GM21515 (cell line): ENCODE measurements at regions not wholly inside any gene's neighbourhood (a gene's known extent, or its start where the extent isn't known, plus 50 kb on each side); places are given as distances from the start of the nearest gene placed in this dataset.

Source experiments
- ATAC-seq: cut with Tn5 transposase; IDR thresholded peaks from one replicate; pipeline ENCODE4 v1.9.1; 2021; ENCODE audit not compliant: unreplicated experiment

DNA sequence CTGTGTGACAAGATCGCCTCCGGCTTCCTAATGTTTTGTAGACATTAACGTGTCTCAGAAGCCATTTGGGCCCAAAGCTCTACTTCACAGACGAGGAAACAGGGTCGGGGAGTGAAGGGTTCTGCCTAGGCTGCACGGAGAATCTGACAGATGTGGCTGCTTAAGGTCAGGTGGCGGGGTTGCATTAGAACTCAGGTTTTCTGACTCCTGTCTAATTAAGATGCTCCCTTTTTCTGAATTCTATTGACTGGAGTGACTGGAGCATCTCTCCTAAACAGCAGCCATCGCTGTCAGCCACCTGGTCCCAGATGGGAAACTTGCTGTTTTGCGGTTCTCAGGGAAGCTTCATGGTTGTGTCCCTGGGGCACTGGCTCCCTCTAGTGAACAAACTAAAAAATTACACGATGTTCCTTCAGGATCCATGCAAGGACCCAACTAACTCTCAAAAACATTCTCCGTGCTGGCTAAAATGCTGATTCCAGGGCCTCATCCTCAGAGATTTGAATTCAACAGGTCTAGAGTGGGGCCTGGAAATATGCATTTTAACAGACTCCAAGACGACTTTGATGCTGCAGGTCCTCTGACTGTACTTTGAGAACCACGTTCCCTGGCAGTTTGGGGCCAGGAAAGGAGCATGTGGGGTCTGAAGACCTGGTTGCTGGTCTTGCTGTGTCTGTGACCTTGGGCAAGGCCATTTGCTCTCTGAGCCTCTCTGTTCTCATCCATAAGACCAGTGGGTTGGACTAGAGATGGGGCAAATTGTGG lies 117.4 kb downstream of the IRF8 start:
- no peak for ATAC-seq

DNA sequence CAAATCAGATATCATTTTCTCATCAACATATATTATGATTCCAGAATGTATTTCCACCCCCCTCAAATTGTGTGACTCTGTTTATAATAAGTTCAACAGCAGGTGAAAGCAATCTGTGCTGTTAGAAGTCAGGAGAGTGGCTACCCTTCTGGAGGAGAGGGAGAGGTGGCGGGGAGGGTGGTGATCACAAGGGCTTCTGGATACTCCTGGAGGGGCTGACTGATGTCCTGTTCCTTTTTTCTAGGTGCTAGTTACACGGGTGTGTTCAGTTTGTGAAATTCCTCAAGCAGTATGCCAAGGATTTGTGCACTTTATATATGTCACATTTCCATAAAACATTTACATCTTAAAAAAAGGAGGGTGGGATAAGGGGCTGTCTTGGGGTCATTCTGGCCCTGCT lies 119.1 kb downstream of the IRF8 start:
- ATAC-seq = no peak

DNA sequence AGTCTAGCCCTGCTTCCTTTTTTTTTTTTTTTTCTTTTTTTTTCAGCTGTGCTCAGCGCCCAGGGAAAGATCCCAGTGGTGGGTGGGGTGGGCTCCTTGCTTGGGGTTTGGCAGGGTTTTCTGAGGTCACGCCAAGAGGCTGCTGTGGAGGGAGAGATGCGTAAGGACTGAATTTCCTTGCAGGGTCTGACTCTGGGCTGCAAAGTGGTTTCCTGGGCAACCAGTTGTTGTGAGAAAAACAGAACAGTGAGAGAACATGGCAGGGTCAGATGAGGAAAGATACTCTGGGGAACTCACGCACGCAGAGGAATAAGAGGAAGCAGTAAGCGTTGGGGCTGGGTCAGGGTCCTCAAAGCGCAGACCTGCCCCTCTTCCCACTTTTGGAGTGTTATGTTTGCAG lies 119.5 kb downstream of the IRF8 start:
- no peak for ATAC-seq

DNA sequence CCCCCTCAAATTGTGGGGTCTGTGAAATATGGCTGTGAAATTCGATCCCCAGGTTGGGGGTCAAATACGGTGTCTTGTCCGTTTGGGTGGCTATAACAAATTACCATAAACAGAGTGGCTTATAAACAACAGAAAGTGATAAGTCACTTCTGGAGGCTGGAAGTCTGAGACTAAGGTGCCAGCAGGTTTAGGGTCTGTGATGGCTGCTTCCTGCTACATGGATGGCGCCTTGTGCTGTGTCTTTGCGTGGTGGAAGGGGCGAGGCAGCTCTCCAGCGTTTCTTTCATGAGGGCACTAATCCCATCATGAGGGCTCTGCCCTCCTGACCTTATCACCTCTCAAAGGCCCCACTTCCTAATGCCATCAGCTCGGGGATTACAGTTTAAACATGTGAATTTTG lies 120.0 kb downstream of the IRF8 start:
- no peak for ATAC-seq

DNA sequence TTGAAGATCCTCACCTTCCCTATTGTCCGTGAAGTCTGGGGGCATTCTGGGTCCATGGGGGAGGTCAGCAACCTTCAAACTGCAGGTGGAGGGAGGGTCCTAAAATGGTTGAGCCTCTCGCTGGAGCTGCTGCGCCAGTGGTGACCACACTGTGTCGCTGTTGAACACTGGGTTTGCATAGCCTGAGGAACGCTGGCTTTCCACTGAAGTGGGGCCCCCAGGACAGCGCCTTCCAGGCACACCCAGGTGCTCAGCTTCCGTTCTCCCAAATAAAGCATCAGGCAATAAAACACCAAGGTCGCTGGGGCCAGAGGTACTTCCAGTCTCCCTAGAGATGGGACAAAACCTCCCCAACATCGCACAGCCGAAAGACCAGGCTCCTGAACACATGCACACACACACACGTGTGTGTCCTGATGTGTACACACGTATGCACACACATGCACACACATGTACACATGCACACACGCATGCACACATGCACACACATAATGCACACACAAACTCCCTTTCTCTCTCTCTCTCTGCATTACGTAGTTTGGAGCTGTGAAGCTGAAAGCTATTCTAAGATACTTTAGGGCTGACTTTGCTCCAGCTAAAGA lies 120.6 kb downstream of the IRF8 start:
- no peak for ATAC-seq

DNA sequence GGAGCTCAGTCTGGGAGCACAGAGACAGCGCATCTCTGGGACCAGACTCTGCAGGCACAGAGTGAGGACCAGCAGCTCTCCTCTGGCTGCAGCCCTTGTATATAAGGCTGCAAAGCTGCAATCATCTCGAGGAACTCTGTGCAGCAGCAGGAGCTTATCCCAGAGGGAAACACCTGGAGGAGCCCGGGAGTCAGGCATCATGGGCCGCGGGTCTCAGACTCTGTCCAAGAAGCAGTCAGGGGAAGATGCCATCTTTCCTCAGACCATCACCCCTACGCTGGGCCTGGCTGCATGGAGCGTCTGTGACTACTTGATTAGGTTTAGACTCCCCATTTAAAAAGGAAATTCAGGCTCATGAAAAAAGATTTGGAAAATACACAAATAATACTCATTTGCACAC lies 122.0 kb downstream of the IRF8 start:
- ATAC-seq = no peak

DNA sequence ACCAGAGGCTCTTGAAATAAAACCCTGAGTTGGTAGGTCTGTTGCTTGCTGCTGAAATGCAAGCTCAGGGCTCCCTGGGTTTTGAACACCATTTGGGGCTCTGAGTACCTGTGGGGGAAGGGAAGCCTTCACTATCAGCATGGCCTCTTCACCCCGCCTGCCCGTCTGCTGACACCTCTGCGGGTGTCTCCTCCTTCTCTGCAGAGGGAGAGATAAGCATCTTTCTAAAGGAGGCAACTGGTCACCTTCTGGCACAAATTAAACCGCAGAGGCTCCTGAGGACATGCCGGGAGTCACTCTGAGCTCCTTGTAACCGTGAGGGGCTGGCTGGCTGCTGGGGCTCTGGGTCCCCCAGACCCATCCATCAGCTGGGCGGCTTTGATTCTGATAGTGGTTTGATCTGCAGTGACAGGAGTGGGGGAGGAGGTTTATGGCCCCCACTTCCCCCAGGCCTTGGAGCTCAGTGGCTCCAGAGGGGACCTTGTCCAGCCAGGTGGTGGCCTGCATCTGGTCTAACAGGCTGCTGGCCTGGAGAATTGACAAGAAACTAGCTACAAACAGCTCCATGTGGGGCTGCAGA lies 123.5 kb downstream of the IRF8 start:
- ATAC-seq = no peak

DNA sequence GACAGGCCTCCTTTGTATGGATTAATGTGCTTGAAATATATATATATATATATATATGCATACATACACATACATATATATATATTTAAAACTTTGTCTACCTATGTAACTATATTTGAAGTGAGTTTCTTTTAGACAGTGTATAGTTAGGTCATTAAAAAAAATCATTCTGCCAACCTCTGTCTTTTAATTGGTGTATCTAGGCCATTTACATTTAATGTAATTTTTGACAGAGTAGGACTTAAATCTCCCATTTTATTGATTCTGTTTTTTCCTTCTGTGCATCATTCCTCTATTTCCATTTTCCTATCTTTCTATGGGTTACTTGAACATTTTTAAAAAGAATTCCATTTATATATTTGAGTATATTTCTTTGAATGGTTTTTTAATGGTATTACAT lies 125.2 kb downstream of the IRF8 start:
- no peak for ATAC-seq

DNA sequence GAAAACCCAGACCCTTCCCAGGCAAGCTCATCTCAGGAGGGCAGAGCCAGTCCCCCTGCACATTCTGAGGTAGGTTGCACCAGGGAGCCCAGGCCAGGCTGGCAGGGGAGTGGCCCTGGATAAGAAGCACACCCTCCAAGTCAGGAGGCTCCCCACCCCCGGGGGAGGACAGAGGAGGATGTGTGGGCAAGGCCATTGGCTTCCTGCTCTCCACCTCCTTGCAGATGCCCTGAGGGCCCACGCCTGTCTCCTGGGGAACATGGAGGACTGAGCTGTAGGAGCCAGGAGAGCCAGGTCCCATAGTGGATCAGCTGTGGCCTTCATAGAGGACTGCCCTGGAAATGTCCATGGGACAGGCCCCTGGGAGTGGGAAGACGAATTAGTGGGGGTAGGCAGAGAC lies 126.7 kb downstream of the IRF8 start:
- ATAC-seq = no peak

DNA sequence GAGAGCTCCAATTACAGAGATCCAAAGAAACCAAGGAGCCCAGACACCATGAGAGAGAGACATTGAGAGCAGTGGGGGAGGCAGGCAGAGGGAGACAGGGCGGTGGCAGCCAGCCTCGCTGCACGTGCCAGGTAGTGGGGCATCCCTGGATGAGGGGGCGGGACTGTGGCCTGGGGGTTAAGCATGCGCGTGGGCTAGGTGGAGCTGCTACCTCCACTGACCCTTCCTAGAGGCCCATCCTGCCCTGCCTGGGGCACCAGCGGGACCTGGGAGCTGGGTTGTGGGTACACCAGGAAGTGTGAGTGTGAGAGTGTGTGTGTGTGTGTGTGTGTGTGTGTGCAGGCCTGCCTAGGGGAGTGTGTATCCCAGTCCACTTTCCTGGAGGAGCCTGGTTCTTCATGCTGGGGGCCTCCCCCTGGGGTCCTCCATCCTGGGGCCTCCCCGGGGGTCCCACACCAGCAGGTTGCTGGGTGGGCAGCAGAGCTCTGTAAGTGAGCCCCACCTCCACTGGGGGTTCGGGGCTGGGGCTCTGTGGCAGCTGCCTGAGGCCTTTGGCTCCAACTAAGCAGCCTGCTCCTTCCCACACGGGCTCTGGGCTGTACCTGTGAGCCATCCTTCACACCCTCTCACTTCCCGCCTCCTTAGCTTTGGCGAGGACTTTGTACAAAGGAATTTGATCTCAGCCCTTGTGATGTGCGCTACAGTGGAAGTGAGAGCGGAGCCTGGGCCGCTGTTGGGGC lies 127.4 kb downstream of the IRF8 start:
- ATAC-seq = no peak

DNA sequence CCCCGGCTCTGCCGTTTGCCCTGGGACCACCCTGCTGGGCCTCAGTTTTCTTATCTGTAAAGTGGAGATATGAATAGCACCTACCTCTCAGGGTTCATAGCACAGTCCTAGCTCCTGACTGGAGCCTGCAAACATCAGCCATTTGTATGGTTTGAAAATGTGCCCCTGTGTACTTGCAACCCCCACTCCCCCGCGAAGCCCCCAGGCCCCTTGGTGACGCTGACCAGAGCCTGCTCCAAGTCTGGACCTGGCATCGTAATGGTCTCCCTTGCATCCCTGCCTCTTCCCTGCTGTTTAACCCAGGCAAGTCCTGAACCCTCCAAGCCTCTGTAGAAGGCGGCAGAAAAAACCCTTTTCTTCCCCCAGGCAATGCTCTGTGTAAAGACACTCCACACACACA lies 128.0 kb downstream of the IRF8 start:
- ATAC-seq = no peak

DNA sequence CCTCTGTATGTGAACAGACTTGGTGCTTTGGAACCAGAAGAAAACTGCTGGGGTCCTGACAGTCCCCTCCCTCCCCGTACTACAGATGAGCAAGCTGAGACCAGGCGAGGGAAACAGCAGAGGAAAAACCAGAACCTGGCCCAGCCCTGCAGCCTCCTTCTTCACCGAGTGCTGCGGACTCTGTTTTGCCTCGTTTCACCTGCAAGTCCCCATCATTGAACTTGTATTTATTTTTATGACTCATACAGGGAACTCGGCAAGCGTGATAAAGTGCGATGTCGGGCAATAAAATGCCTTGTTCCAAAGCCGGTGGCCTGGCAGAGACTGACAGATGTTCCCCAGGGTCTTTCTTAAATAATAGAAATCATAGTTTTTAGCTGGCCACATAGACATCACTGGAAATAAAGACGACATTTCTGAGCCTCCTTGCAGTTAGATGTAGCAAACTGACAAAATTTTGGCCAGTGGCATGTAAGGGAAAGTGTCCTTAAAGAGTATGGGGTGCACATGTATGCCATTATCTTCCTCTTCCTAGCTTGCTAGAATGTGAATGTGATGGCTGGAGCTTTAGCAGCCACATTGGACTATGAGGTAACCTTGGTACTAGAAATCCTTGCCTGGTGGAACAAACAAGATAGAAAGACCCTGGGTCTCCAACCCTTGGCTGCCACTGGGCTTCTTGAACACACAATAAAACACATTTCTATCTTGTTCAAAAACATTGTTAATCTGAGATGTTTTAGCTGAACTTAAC lies 128.6 kb downstream of the IRF8 start:
- no peak for ATAC-seq

DNA sequence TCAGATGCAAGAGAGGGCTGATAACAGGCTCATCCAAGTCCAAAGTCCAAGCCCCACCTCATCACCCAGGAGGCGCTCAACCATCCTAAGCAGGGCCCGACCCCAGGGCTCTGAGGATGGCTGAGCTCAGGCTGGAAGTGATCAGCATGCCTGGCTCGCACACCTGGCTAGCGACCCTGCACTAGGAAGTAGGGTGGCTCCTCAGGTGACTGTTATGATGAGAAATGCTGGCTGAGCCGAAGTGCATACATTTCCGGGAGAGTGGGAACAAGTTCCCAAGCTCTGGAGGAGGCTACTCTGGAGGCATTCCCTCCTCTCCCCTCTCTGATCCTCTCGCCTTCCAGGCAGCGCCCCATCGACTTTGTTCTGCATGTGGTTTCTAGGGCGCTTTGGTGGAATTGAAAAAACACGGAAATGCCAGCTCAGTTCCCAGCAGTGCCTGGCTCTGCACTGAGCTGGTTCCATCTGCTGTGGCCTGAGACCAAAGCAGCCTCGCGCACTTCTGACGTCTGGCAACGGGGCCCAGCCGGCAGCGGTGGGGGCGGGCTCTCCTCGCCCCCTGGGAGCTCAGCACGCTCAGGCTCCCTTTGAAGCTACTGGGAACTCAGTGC lies 130.3 kb downstream of the IRF8 start:
- no peak for ATAC-seq

DNA sequence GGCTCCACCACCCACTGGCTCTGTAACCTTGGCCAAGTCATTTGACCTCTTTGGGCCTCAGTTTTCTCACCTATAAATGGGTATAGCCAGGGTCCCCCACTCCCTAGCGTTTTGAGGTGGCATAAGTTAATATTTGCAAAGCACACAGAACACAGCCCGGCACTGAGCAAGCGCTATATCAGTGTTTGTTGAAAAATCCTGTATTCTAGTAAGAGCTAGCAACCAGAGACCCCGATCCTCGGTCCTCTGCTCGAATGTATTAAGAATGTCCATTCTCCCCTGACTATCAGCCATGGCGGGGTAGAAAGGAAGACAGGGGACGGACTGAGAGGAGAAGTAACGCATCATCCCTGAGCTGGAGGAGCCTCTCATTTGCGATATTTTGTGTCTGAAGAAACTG lies 131.2 kb downstream of the IRF8 start:
- no peak for ATAC-seq

DNA sequence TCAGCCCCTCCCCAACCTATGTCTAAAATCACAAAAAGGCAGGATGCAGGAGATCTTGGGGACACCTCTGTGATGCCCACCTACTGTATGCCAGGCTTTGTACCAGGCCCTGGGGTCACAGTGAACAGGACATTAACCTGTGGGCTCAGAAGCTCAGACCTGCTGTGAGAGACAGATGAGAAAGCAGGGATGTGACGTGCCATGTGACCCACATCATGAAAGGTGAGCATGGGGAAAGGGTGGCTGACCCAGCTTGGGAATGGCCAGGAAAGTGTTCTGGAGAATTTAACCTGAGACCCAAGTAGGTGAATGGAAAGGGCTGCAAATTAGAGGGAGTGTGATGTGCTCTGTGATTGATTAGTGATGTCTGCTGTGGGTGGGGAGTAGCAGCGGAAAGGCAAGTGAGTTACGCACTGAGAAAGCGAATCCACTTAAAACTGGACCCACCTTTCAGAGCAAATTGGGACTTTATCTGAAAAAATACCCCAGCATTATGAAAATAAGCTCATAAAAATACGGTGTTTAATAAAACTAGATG lies 132.2 kb downstream of the IRF8 start:
- no peak for ATAC-seq

DNA sequence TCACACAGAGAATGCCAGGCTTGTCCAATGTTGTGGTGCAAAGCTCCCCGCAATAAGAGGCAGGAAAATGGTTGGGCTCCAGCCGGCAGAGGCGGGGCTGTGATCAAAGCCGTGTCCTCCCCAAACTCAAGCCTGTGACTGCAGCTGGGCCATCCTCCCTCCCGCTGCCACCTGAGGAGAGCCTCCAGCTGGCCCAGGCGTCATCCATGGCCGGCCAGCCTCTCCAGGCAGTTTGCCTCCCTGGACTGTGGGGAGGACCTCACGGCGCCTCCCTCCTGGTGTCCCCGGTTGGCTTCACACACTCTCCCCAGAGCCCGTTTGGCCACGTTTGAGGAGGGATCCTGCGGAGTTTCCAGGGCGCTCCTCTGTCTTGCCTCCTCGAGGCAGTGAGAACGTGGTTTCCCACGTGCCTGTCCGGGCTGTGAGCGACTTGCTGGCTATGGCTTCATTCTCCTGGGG lies 134.1 kb downstream of the IRF8 start:
- ATAC-seq = no peak

DNA sequence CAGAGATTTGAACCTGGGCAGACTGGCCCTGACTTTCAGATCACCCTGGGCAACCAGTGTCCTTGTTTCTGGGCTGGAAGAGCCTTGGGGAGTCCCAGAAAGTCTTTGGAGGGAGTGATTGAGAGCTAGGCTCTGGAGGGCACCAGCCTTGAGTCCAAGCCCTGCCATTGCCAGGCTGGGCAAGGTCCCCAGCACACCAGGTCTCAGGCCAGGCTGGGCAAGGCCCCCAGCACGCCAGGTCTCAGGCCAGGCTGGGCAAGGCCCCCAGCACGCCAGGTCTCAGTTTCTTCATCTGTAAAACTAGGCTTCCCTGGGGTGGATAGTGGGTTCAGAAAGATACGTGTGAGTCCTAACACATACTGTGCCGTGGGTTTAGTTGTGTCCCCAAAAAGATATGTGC lies 135.0 kb downstream of the IRF8 start:
- ATAC-seq = no peak

DNA sequence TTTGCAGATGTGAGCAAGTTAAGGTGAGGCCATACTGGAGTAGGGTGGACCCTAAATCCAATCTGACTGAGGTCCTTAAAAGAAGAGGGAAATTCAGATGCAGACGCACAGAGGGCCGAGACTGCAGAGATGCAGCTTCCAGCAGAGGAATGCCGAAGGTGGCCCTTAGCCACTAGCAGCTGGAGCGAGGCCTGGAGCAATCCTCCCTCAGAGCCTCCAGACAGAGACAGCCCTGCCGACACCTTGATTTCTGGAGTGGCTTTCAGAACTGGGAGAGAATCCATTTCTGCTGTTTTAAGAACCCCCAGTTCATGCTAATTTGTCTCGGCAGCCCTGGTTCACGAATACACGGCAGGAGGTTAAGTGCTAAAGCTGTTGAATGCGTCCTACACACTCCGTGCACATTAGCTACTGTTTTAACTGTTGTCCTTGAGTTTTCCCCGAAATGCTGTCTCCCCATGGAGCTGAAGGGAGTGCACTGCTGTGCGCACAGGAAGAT lies 135.5 kb downstream of the IRF8 start:
- ATAC-seq = no peak

DNA sequence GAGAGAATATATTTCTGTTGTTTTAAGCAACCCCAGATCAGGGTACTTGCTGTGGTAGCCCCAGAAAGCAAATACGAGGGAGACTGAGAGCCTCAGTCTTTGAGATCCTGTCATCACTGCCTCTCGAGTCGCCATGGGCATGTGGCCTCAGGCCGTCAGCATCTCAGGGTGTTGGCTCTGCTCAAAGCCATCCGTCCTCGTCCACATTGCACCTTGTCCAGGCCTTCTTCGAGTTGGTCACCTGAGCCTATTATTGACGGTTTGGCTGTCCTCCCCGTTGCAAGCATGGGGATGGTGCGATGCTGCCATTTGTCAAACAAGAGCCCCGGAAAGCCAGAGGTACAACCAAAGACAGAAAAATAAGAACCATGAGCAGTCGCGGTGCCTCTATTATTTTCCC lies 136.9 kb downstream of the IRF8 start:
- ATAC-seq = no peak
